Ishikawa (cell line): ENCODE measurements at regions not wholly inside any gene's neighbourhood (a gene's known extent, or its start where the extent isn't known, plus 50 kb on each side); places are given as distances from the start of the nearest gene placed in this dataset.

ENCODE experiments used
- CEBPB ChIP-seq: IDR thresholded peaks from 2 replicates; pipeline ENCODE4 v1.6.1; 2012
- CREB1 ChIP-seq: IDR thresholded peaks from 2 replicates; pipeline ENCODE4 v1.6.1; 2012; ENCODE audit warnings: low read depth
- EGR1 ChIP-seq: IDR thresholded peaks from 2 replicates; pipeline ENCODE4 v1.6.1; 2012
- EP300 ChIP-seq: IDR thresholded peaks from 2 replicates; pipeline ENCODE4 v1.6.1; 2012; ENCODE audit warnings: borderline replicate concordance
- FOXM1 ChIP-seq: IDR thresholded peaks from 2 replicates; pipeline ENCODE4 v1.6.1; 2012; ENCODE audit warnings: low read depth, borderline replicate concordance
- MAX ChIP-seq: IDR thresholded peaks from 2 replicates; pipeline ENCODE4 v1.6.1; 2012
- NFIC ChIP-seq: IDR thresholded peaks from 2 replicates; pipeline ENCODE4 v1.6.1; 2012
- RAD21 ChIP-seq: IDR thresholded peaks from 2 replicates; pipeline ENCODE4 v1.6.1; 2012; ENCODE audit warnings: low read depth
- REST ChIP-seq: IDR thresholded peaks from 2 replicates; pipeline ENCODE4 v1.6.1; 2012; ENCODE audit warnings: low read depth, mild to moderate bottlenecking
- TAF1 ChIP-seq: IDR thresholded peaks from 2 replicates; pipeline ENCODE4 v1.6.1; 2012; ENCODE audit warnings: low read depth, mild to moderate bottlenecking
- TCF12 ChIP-seq: IDR thresholded peaks from 2 replicates; pipeline ENCODE4 v1.6.1; 2012; ENCODE audit warnings: low read depth
- TEAD4 ChIP-seq: IDR thresholded peaks from 2 replicates; pipeline ENCODE4 v1.6.1; 2012
- USF1 ChIP-seq: IDR thresholded peaks from 2 replicates; pipeline ENCODE4 v1.6.1; 2012
- YY1 ChIP-seq: IDR thresholded peaks from 2 replicates; pipeline ENCODE4 v1.6.1; 2012; ENCODE audit warnings: low read depth
- ZBTB7A ChIP-seq: IDR thresholded peaks from 2 replicates; pipeline ENCODE4 v1.6.1; 2012; ENCODE audit warnings: low read depth

GRCh38 chr9:17905781-17906175, 326.9 kb downstream of the SH3GL2 start:
- no peak for TF ChIP-seq YY1
- TF ChIP-seq ZBTB7A = no peak
- no peak for TF ChIP-seq FOXM1
- TF ChIP-seq RAD21 = no peak
- TF ChIP-seq TAF1 = no peak
- TF ChIP-seq MAX = no peak

GRCh38 chr9:17906176-17906840, 327.4 kb downstream of the SH3GL2 start:
- no peak for TF ChIP-seq USF1
- no peak for TF ChIP-seq EGR1
- no peak for TF ChIP-seq CEBPB
- TF ChIP-seq TCF12 = no peak

- no peak for TF ChIP-seq YY1
- no peak for TF ChIP-seq REST
- no peak for TF ChIP-seq ZBTB7A
- no peak for TF ChIP-seq RAD21
These were observed 328.2 kb downstream of the SH3GL2 start for GRCh38 chr9:17906841-17907778.

- TF ChIP-seq TAF1 (no peak), YY1 (no peak), ZBTB7A (no peak), EP300 (no peak), TCF12 (no peak), CREB1 (no peak), REST (no peak), NFIC (no peak), USF1 (no peak), TEAD4 (no peak), EGR1 (no peak), FOXM1 (no peak)
These were observed 329.1 kb downstream of the SH3GL2 start for GRCh38 chr9:17907779-17908508.

- TF ChIP-seq NFIC = no peak
- TF ChIP-seq YY1 = no peak
- no peak for TF ChIP-seq REST
- no peak for TF ChIP-seq ZBTB7A
- no peak for TF ChIP-seq USF1
- TF ChIP-seq CREB1 = no peak
- TF ChIP-seq MAX = no peak
- TF ChIP-seq TEAD4 = no peak
- no peak for TF ChIP-seq FOXM1
- TF ChIP-seq EGR1 = no peak
- no peak for TF ChIP-seq TAF1
- no peak for TF ChIP-seq TCF12
- TF ChIP-seq CEBPB = no peak
- no peak for TF ChIP-seq EP300
- no peak for TF ChIP-seq RAD21
These were observed 347.4 kb downstream of the SH3GL2 start for GRCh38 chr9:17926246-17926645.
